OCI-LY1 (cell line): ENCODE measurements at regions not wholly inside any gene's neighbourhood (a gene's known extent, or its start where the extent isn't known, plus 50 kb on each side); places are given as distances from the start of the nearest gene placed in this dataset.

Experiments used
- H2AFZ ChIP-seq: fragments of 200-600 bp; sonication (generic), shearing (Covaris generic); 2 replicates; pipeline ENCODE4 v1.6.0; 2014; ENCODE audit warnings: antibody characterized with exemption, mild to moderate bottlenecking, low read length
- H3F3A ChIP-seq: fragments of 200-600 bp; sonication (generic), shearing (Covaris generic); 2 replicates; pipeline ENCODE4 v1.6.0; 2014; ENCODE audit warnings: mild to moderate bottlenecking, antibody characterized with exemption, low read length, moderate library complexity; ENCODE audit not compliant: insufficient read depth
- H3K27ac ChIP-seq: fragments of 200-600 bp; sonication (generic); 2 replicates; pipeline ENCODE4 v1.5.1; 2014; ENCODE audit warnings: low read length, mixed run types, mild to moderate bottlenecking, low read depth; ENCODE audit not compliant: poor library complexity, severe bottlenecking
- H3K27me3 ChIP-seq: fragments of 200-600 bp; sonication (generic); 2 replicates; pipeline ENCODE4 v1.6.0; 2014; ENCODE audit warnings: antibody characterized with exemption, mild to moderate bottlenecking, low read length, moderate library complexity; ENCODE audit not compliant: insufficient read depth
- H3K36me3 ChIP-seq: fragments of 200-600 bp; sonication (generic); 2 replicates; pipeline ENCODE4 v1.6.1; 2014; ENCODE audit warnings: mild to moderate bottlenecking, antibody characterized with exemption, low read length, moderate library complexity, mixed read lengths; ENCODE audit not compliant: insufficient read depth
- H3K4me1 ChIP-seq: fragments of 200-600 bp; sonication (generic); 2 replicates; pipeline ENCODE4 v1.5.1; 2014; ENCODE audit warnings: mild to moderate bottlenecking, low read length, moderate library complexity; ENCODE audit not compliant: insufficient read depth, severe bottlenecking
- H3K4me2 ChIP-seq: fragments of 200-600 bp; sonication (generic), shearing (Covaris generic); 2 replicates; pipeline ENCODE4 v1.6.1; 2014; ENCODE audit warnings: low read length
- H3K4me3 ChIP-seq: fragments of 200-600 bp; sonication (generic); 2 replicates; pipeline ENCODE4 v1.5.1; 2014; ENCODE audit warnings: low read length, low read depth, mild to moderate bottlenecking, mixed read lengths; ENCODE audit not compliant: poor library complexity, severe bottlenecking
- H3K79me2 ChIP-seq: fragments of 200-600 bp; shearing (Covaris generic); 2 replicates; pipeline ENCODE4 v1.6.1; 2016; ENCODE audit warnings: mixed run types, low read length, mixed read lengths; ENCODE audit not compliant: insufficient read depth
- H3K9ac ChIP-seq: fragments of 200-600 bp; sonication (generic), shearing (Covaris generic); 2 replicates; pipeline ENCODE4 v1.6.1; 2014; ENCODE audit warnings: mild to moderate bottlenecking, low read length, mixed read lengths
- H3K9me2 ChIP-seq: fragments of 200-600 bp; sonication (generic), shearing (Covaris generic); 2 replicates; pipeline ENCODE4 v1.6.1; 2014; ENCODE audit warnings: low read depth, mild to moderate bottlenecking, low read length, mixed read lengths
- H3K9me3 ChIP-seq: fragments of 200-600 bp; shearing (Covaris generic); 2 replicates; pipeline ENCODE4 v1.6.1; 2014; ENCODE audit warnings: low read length, mixed read lengths
- H4K20me1 ChIP-seq: fragments of 200-600 bp; sonication (generic), shearing (Covaris generic); 2 replicates; pipeline ENCODE4 v1.6.0; 2016; ENCODE audit warnings: mild to moderate bottlenecking, low read length; ENCODE audit not compliant: insufficient read depth
- EZH2 ChIP-seq: fragments of 200-600 bp; sonication (generic), shearing (Covaris generic); IDR thresholded peaks from 2 replicates; pipeline ENCODE4 v1.8.0; 2017; ENCODE audit warnings: borderline replicate concordance, mixed run types, mild to moderate bottlenecking, antibody characterized with exemption, low read length, moderate library complexity, mixed read lengths
- TF ChIP-seq, protein P1 (sequence below): fragments of 200-600 bp; sonication (generic), shearing (Covaris generic); IDR thresholded peaks from 2 replicates; pipeline ENCODE4 v1.5.1; 2017; ENCODE audit warnings: mild to moderate bottlenecking, antibody characterized with exemption, low read length, moderate library complexity, mixed read lengths

DNA sequence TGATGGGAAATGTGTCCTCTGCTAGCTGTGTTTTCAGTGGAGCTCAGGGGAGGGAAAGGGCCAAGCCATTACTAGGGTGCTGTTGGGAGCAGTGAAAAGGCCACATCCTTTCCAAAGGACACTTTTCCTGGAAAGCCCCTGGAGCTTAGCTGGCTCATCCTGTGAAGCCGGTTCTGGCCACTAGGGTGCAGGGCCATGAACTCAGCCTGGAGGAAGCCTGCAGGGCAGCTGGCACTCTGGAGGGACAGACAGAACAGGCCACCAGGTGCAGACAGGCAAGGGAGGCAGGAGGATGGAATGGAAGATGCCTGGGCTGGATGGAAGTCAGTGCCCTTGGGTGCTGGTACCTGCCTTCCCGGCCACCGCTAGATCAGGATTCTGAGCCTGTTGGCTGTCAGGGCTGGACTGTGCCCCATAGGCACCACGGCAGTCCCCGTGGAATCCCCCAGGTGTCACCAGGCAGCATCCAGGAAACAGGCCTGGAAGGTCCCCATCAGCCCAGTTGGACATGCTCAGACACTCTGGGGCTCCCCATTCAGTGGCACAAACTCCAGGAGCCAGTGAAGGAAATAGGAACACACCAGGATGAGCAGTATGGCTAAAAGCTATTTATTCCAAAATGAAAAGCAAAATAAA, 76.2 kb upstream of the C2CD4B start:
- peaks cover 4% of the 10 kb centered on the region; the same call in 1 of the 2 replicates for H3K9me3 ChIP-seq
- no peak overlapping the region for H3K4me3 ChIP-seq
- no peaks in the 10 kb centered on the region for H4K20me1 ChIP-seq
- no peak overlapping the region for H3K27ac ChIP-seq
- no peak overlapping the region for H3K4me2 ChIP-seq
- no peaks in the 10 kb centered on the region for H3K36me3 ChIP-seq
- H3K27me3 ChIP-seq: no peaks in the 10 kb centered on the region
- no peaks in the 10 kb centered on the region for H3K4me1 ChIP-seq
- H2AFZ ChIP-seq: no peak overlapping the region
- H3K9me2 ChIP-seq: no peaks in the 10 kb centered on the region
- no peaks in the 10 kb centered on the region for H3F3A ChIP-seq
- no peaks in the 10 kb centered on the region for H3K79me2 ChIP-seq
- H3K9ac ChIP-seq: no peak overlapping the region
- TF ChIP-seq, protein P1, sequence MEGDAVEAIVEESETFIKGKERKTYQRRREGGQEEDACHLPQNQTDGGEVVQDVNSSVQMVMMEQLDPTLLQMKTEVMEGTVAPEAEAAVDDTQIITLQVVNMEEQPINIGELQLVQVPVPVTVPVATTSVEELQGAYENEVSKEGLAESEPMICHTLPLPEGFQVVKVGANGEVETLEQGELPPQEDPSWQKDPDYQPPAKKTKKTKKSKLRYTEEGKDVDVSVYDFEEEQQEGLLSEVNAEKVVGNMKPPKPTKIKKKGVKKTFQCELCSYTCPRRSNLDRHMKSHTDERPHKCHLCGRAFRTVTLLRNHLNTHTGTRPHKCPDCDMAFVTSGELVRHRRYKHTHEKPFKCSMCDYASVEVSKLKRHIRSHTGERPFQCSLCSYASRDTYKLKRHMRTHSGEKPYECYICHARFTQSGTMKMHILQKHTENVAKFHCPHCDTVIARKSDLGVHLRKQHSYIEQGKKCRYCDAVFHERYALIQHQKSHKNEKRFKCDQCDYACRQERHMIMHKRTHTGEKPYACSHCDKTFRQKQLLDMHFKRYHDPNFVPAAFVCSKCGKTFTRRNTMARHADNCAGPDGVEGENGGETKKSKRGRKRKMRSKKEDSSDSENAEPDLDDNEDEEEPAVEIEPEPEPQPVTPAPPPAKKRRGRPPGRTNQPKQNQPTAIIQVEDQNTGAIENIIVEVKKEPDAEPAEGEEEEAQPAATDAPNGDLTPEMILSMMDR: no peak; the same call in 1 of the 2 replicates
- TF ChIP-seq EZH2: no peak

DNA sequence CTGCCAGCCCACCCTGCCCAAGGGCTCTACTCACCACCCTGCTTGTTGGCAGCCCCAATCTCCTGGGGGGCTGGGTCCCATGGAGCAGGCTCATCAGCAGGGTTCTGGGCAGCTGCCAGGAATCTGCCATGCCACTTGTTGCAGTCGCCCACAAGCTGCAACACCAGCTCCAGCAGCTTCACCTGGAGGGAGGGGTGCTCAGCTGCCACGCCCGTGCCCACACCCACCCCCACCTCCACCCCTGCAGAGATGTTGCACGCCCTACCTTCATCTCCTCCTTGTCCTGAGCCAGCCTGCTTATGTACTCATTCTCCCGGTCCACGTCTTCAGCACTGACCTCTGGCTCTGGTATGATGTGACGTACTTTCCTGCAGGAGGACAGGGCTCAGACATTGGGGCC, 77.9 kb upstream of the C2CD4B start:
- Histone ChIP-seq H3K27ac (no peak overlapping the region), H3F3A (no peaks in the 10 kb centered on the region), H3K4me3 (no peak overlapping the region)

GRCh38 chr15:62244762-62245161, 79.7 kb upstream of the C2CD4B start:
- H3K9ac ChIP-seq: no peak overlapping the region
- no peaks in the 10 kb centered on the region for H3K79me2 ChIP-seq
- no peaks in the 10 kb centered on the region for H3K36me3 ChIP-seq
- H3K27ac ChIP-seq: no peak overlapping the region
- no peaks in the 10 kb centered on the region for H3K9me3 ChIP-seq
- TF ChIP-seq, protein P1: no peak; the same call in 1 of the 2 replicates
- no peak for TF ChIP-seq EZH2
- no peaks in the 10 kb centered on the region for H3K4me1 ChIP-seq
- H3K4me2 ChIP-seq: no peak overlapping the region
- H2AFZ ChIP-seq: no peak overlapping the region
- no peaks in the 10 kb centered on the region for H3K9me2 ChIP-seq
- H3F3A ChIP-seq: no peaks in the 10 kb centered on the region
- no peaks in the 10 kb centered on the region for H4K20me1 ChIP-seq
- H3K27me3 ChIP-seq: no peaks in the 10 kb centered on the region
- H3K4me3 ChIP-seq: no peak overlapping the region

More for the DNA sequence above, 77.9 kb upstream of the C2CD4B start:
- Histone ChIP-seq H2AFZ (no peak overlapping the region), H3K9ac (no peak overlapping the region), H4K20me1 (no peaks in the 10 kb centered on the region), H3K36me3 (no peaks in the 10 kb centered on the region), H3K9me2 (no peaks in the 10 kb centered on the region), H3K4me2 (no peak overlapping the region), H3K27me3 (no peaks in the 10 kb centered on the region), H3K4me1 (no peaks in the 10 kb centered on the region), H3K79me2 (no peaks in the 10 kb centered on the region), H3K9me3 (peaks cover 2% of the 10 kb centered on the region; the same call in 1 of the 2 replicates)
- TF ChIP-seq, protein P1: no peak
- TF ChIP-seq EZH2: no peak
